HG03571 (cell line): ENCODE measurements at regions not wholly inside any gene's neighbourhood (a gene's known extent, or its start where the extent isn't known, plus 50 kb on each side); places are given as distances from the start of the nearest gene placed in this dataset.

Experiments
- ATAC-seq: cut with Tn5 transposase; IDR thresholded peaks from one replicate; pipeline ENCODE4 v1.9.1; 2021; ENCODE audit not compliant: unreplicated experiment

- ATAC-seq: no peak
Observed at GRCh38 chr10:78504181-78504580, 470.5 kb downstream of the RPS24 start.

GRCh38 chr10:78505657-78506056 lies 472.0 kb downstream of the RPS24 start:
- ATAC-seq: no peak

GRCh38 chr10:78506614-78507013 lies 473.0 kb downstream of the RPS24 start:
- no peak for ATAC-seq

- ATAC-seq: no peak
Observed at GRCh38 chr10:78507510-78508160, 474.0 kb downstream of the RPS24 start.

- ATAC-seq: no peak
Observed at GRCh38 chr10:78508955-78509748, 475.5 kb downstream of the RPS24 start.

- no peak for ATAC-seq
Observed at GRCh38 chr10:78510566-78511323, 477.1 kb downstream of the RPS24 start.

- ATAC-seq: no peak
Observed at GRCh38 chr10:78511324-78512204, 477.9 kb downstream of the RPS24 start.

GRCh38 chr10:78512205-78512550 lies 478.5 kb downstream of the RPS24 start:
- no peak for ATAC-seq

- ATAC-seq: no peak
Observed at GRCh38 chr10:78513330-78513729, 479.7 kb downstream of the RPS24 start.

GRCh38 chr10:78513986-78514385 lies 480.3 kb downstream of the RPS24 start:
- ATAC-seq: no peak

GRCh38 chr10:78514459-78514858 lies 480.8 kb downstream of the RPS24 start:
- no peak for ATAC-seq

- ATAC-seq: no peak
Observed at GRCh38 chr10:78515038-78515872, 481.6 kb downstream of the RPS24 start.

- ATAC-seq: no peak
Observed at GRCh38 chr10:78515873-78516153, 482.1 kb downstream of the RPS24 start.

- no peak for ATAC-seq
Observed at GRCh38 chr10:78516236-78516635, 482.6 kb downstream of the RPS24 start.

GRCh38 chr10:78516756-78517155 lies 483.1 kb downstream of the RPS24 start:
- ATAC-seq: no peak

GRCh38 chr10:78518224-78518623 lies 484.6 kb downstream of the RPS24 start:
- no peak for ATAC-seq

- no peak for ATAC-seq
Observed at GRCh38 chr10:78520737-78521430, 487.2 kb downstream of the RPS24 start.

- no peak for ATAC-seq
Observed at GRCh38 chr10:78523453-78523852, 489.8 kb downstream of the RPS24 start.

- ATAC-seq: no peak
Observed at GRCh38 chr10:78524342-78524741, 490.7 kb downstream of the RPS24 start.

GRCh38 chr10:78524941-78525340 lies 491.3 kb downstream of the RPS24 start:
- ATAC-seq: no peak
